ENCODE measurements at regions not wholly inside any gene's neighbourhood (a gene's known extent, or its start where the extent isn't known, plus 50 kb on each side); places are given as distances from the start of the nearest gene placed in this dataset.

DNA sequence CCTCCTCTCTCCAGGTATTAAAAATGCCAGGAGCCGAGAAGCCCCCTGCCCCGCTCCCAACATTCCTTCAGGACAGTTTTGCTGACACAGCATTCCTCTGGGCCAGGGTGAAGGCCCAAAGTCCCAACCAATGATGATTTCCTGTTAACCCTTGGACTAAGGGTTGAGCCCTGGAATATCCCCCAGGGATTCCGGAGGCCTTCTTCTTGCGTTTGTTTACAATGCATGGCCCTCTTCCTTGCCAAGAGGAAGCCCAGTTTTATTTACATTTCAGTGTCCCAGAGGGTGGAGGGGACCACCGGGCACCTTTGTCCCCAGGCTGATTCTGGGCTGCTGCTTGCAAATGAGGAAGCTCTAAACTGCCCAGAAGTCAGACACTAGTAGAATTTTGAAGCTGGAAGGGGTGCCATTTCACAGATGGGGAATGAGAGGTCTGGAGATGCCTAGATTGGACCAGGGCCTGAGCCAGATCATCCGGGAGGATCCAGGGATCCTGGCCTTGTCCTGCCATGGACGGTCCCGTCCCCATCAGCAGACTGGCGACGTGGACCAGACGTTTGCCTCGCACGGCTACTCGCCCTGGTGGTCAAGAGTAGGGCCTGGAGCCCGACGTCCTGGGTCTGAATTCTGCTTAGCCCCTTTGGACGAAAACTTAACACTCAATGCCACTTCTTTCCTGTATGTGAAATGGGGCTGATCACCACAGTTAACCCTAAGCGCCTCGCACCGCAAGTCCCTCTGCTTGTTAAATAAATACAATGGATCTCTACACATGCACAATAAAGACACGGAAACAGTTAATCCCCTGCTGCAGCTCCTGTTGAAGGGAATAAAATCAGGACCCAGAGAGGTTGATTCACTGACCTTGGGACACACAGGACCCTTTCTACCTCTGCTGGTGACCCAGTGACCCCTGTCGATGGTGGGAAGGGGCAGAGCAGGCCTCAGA, 55.6 kb upstream of the CIBAR2 start (continued):
- TF ChIP-seq, protein P1, sequence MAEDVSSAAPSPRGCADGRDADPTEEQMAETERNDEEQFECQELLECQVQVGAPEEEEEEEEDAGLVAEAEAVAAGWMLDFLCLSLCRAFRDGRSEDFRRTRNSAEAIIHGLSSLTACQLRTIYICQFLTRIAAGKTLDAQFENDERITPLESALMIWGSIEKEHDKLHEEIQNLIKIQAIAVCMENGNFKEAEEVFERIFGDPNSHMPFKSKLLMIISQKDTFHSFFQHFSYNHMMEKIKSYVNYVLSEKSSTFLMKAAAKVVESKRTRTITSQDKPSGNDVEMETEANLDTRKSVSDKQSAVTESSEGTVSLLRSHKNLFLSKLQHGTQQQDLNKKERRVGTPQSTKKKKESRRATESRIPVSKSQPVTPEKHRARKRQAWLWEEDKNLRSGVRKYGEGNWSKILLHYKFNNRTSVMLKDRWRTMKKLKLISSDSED (CRISPR knock-in tag; IDR thresholded peaks at IDR 0.05): no peak
- no peak for TF ChIP-seq FOXC1 (CRISPR knock-in tag; IDR thresholded peaks at IDR 0.05; ENCODE audit: borderline replicate concordance)
- no peak for TF ChIP-seq ZFP36 (IDR thresholded peaks at IDR 0.05; ENCODE audit: borderline replicate concordance, low read depth, low read length, partially characterized antibody)
- TF ChIP-seq ZNF557 (CRISPR knock-in tag; IDR thresholded peaks at IDR 0.05): no peak
- peak; percentile 31; the same call in 1 of the 2 replicates for TF ChIP-seq GATAD1 (CRISPR knock-in tag; IDR thresholded peaks at IDR 0.05)
- TF ChIP-seq KDM3A (CRISPR knock-in tag; IDR thresholded peaks at IDR 0.05; ENCODE audit: low read depth): 0 out of 2 replicates have a peak, but pooled peaks have one; percentile 44
- peak; percentile 61; the same call in 1 of the 2 replicates for TF ChIP-seq NR2F2 (IDR thresholded peaks at IDR 0.05; ENCODE audit: borderline replicate concordance, low read depth)
- TF ChIP-seq, protein P2, sequence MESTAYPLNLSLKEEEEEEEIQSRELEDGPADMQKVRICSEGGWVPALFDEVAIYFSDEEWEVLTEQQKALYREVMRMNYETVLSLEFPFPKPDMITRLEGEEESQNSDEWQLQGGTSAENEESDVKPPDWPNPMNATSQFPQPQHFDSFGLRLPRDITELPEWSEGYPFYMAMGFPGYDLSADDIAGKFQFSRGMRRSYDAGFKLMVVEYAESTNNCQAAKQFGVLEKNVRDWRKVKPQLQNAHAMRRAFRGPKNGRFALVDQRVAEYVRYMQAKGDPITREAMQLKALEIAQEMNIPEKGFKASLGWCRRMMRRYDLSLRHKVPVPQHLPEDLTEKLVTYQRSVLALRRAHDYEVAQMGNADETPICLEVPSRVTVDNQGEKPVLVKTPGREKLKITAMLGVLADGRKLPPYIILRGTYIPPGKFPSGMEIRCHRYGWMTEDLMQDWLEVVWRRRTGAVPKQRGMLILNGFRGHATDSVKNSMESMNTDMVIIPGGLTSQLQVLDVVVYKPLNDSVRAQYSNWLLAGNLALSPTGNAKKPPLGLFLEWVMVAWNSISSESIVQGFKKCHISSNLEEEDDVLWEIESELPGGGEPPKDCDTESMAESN (CRISPR knock-in tag; conservative IDR thresholded peaks at IDR 0.05): no peak; the same call in none of the 2 replicates
- TF ChIP-seq IKZF4 (CRISPR knock-in tag; IDR thresholded peaks at IDR 0.05; ENCODE audit: borderline replicate concordance, low read depth, not compliant biosample characterization): no peak
- TF ChIP-seq ATRX (CRISPR knock-in tag; IDR thresholded peaks at IDR 0.05; ENCODE audit: borderline replicate concordance): no peak
- TF ChIP-seq, protein P3, sequence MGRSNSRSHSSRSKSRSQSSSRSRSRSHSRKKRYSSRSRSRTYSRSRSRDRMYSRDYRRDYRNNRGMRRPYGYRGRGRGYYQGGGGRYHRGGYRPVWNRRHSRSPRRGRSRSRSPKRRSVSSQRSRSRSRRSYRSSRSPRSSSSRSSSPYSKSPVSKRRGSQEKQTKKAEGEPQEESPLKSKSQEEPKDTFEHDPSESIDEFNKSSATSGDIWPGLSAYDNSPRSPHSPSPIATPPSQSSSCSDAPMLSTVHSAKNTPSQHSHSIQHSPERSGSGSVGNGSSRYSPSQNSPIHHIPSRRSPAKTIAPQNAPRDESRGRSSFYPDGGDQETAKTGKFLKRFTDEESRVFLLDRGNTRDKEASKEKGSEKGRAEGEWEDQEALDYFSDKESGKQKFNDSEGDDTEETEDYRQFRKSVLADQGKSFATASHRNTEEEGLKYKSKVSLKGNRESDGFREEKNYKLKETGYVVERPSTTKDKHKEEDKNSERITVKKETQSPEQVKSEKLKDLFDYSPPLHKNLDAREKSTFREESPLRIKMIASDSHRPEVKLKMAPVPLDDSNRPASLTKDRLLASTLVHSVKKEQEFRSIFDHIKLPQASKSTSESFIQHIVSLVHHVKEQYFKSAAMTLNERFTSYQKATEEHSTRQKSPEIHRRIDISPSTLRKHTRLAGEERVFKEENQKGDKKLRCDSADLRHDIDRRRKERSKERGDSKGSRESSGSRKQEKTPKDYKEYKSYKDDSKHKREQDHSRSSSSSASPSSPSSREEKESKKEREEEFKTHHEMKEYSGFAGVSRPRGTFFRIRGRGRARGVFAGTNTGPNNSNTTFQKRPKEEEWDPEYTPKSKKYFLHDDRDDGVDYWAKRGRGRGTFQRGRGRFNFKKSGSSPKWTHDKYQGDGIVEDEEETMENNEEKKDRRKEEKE (IDR thresholded peaks at IDR 0.05): no peak
- no peak for TF ChIP-seq RAD51 (IDR thresholded peaks at IDR 0.05; ENCODE audit: borderline replicate concordance)
- TF ChIP-seq ZNF788 (CRISPR knock-in tag; IDR thresholded peaks at IDR 0.05; ENCODE audit: borderline replicate concordance): no peak
- TF ChIP-seq ZFAT (CRISPR knock-in tag; conservative IDR thresholded peaks at IDR 0.05): no peak
- TF ChIP-seq ZNF703 (CRISPR knock-in tag; IDR thresholded peaks at IDR 0.05; ENCODE audit: borderline replicate concordance): no peak
- TF ChIP-seq NFATC3 (CRISPR knock-in tag; IDR thresholded peaks at IDR 0.05): no peak
- TF ChIP-seq NR2F1 (CRISPR knock-in tag; IDR thresholded peaks at IDR 0.05): peak; percentile 20 to 74; a peak in 2 of 4 replicates
- TF ChIP-seq, protein P4, sequence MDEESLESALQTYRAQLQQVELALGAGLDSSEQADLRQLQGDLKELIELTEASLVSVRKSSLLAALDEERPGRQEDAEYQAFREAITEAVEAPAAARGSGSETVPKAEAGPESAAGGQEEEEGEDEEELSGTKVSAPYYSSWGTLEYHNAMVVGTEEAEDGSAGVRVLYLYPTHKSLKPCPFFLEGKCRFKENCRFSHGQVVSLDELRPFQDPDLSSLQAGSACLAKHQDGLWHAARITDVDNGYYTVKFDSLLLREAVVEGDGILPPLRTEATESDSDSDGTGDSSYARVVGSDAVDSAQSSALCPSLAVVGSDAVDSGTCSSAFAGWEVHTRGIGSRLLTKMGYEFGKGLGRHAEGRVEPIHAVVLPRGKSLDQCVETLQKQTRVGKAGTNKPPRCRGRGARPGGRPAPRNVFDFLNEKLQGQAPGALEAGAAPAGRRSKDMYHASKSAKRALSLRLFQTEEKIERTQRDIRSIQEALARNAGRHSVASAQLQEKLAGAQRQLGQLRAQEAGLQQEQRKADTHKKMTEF (CRISPR knock-in tag; IDR thresholded peaks at IDR 0.05): peak; percentile 78
- TF ChIP-seq PRMT3 (CRISPR knock-in tag; IDR thresholded peaks at IDR 0.05; ENCODE audit: borderline replicate concordance, low read depth): 0 out of 2 replicates have a peak, but pooled peaks have one; percentile 30
- peak; percentile 64; the same call in 1 of the 2 replicates for TF ChIP-seq ATF7-NPFF (CRISPR knock-in tag; IDR thresholded peaks at IDR 0.05; ENCODE audit: low read depth)
- no peak for TF ChIP-seq ZNF543 (CRISPR knock-in tag; IDR thresholded peaks at IDR 0.05)
